T-helper 17 cell (primary cell): ENCODE measurements at regions not wholly inside any gene's neighbourhood (a gene's known extent, or its start where the extent isn't known, plus 50 kb on each side); places are given as distances from the start of the nearest gene placed in this dataset.

Experiments
- ATAC-seq: fragments of 150-1000 bp; cut with Tn5 transposase; 2 replicates; pipeline ENCODE4 v1.10.0; 2021; ENCODE audit warnings: mild to moderate bottlenecking, moderate library complexity
- DNase-seq, 3 donors: peaks; one replicate each; pipeline versions ENCODE4 v3.0.0 to v3.0.0-alpha.2; 2020 to 2021
- H3K9me3 ChIP-seq: one replicate; pipeline ENCODE4 v1.7.0; 2013; ENCODE audit warnings: low read length, mild to moderate bottlenecking; ENCODE audit not compliant: control insufficient read depth, poor library complexity, severe bottlenecking
- H3K27ac Mint-ChIP-seq: one replicate; pipeline ENCODE4 v1.8.0; 2022; ENCODE audit warnings: mild to moderate bottlenecking, moderate library complexity, mixed read lengths
- H3K27me3 Mint-ChIP-seq: one replicate; pipeline ENCODE4 v1.8.0; 2022; ENCODE audit warnings: mixed read lengths
- H3K36me3 Mint-ChIP-seq: one replicate; pipeline ENCODE4 v1.8.0; 2022; ENCODE audit warnings: low read depth, mixed read lengths
- H3K4me1 Mint-ChIP-seq: one replicate; pipeline ENCODE4 v1.8.0; 2022; ENCODE audit warnings: mild to moderate bottlenecking, mixed read lengths
- H3K4me3 Mint-ChIP-seq: one replicate; pipeline ENCODE4 v1.8.0; 2022; ENCODE audit warnings: mild to moderate bottlenecking, moderate library complexity, mixed read lengths

DNA sequence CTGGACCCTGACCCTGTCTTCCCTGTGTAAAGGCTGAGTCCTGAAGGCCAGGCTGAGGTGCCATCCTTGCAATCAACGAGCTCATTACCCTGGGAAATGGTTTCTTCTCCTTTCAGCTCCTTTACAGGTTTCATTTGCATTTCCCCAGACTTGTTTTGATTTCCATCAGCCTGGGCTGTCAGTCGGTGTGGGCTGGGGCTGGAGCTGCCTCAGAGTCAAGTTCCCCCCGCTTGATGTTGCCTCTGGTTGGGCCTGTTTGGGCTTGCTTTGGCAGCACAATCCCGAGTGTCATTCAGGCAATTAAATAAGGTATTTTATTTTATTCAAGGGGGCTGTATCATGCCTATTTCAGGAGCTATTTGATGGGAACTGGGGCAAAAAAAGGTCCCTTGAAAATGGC lies 424.9 kb downstream of the INSC start:
- Mint-ChIP-seq H3K4me3 (no peak overlapping the region), H3K4me1 (no peaks in the 10 kb centered on the region), H3K27ac (no peak overlapping the region), H3K36me3 (no peaks in the 10 kb centered on the region), H3K27me3 (no peaks in the 10 kb centered on the region)
- no peaks in the 10 kb centered on the region for H3K9me3 ChIP-seq
- no peak for DNase-seq
- ATAC-seq, result no peak

DNA sequence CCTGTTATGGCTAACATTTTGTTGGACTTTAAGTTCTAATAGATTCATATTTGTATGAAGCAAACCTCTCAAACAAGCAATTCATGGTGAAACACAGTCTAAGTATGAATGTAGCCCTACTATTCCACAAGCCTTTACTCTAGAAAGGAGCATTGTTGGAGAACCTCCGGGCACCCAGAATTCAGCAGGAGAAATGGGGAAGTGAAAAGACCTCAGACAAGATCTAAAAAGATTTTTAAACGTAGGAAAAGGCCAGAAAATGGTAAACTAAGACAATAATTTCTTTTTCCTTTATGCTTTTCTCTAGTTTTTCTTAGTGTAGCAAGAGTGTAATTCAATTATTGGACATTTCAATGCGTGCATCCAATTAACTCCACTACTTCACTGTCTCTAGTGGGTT lies 426.4 kb downstream of the INSC start:
- DNase-seq (no peak), ATAC-seq (no peak)
- no peaks in the 10 kb centered on the region for H3K4me1 Mint-ChIP-seq
- no peak overlapping the region for H3K4me3 Mint-ChIP-seq
- H3K9me3 ChIP-seq, result no peaks in the 10 kb centered on the region
- no peaks in the 10 kb centered on the region for H3K27me3 Mint-ChIP-seq
- no peak overlapping the region for H3K27ac Mint-ChIP-seq
- H3K36me3 Mint-ChIP-seq, result no peaks in the 10 kb centered on the region

DNA sequence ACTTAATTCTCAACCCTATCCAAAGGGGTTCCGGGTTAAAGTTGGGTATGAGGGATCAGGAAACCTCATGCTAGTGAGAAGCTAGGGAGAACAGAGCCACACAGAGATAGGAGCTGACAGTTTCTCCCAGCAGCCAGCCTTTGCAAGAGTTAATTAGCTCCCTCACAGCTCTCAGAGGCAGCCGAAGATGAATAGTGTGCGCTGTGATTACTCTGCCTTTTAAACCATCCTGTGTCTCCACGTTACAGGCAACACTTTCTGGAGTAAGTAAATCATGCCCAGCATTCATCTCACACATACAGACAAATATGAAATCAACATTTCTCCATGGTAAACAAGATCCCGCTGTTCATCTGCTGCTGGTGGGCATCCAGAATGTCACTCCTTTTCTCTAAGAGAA lies 429.6 kb downstream of the INSC start:
- Mint-ChIP-seq H3K27ac (no peak overlapping the region), H3K4me3 (no peak overlapping the region), H3K27me3 (no peaks in the 10 kb centered on the region), H3K36me3 (no peaks in the 10 kb centered on the region), H3K4me1 (no peaks in the 10 kb centered on the region)
- ATAC-seq (no peak), DNase-seq (no peak)
- no peaks in the 10 kb centered on the region for H3K9me3 ChIP-seq

DNA sequence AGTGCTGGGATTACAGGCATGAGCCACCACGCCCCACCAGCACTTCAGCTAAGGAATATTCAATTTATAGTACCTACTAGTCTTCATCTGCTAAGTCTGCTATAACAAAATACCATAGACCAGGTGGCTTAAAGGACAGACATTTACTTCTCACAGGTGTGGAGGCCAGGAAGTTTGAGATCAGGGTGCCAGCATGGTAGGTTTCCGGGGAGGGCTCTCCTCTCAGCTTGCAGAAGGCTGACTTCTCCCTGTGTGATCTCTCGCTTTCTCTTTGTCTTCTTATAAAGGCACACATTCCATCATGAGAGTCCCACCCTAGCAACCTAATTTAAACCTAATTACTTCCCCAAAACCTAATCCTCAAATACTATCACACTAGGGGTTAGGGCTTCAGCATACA lies 433.0 kb downstream of the INSC start:
- no peak for ATAC-seq
- H3K4me3 Mint-ChIP-seq, result no peak overlapping the region
- H3K4me1 Mint-ChIP-seq, result no peaks in the 10 kb centered on the region
- no peak for DNase-seq
- H3K27me3 Mint-ChIP-seq, result no peaks in the 10 kb centered on the region
- no peak overlapping the region for H3K27ac Mint-ChIP-seq
- H3K9me3 ChIP-seq, result no peaks in the 10 kb centered on the region
- no peaks in the 10 kb centered on the region for H3K36me3 Mint-ChIP-seq

DNA sequence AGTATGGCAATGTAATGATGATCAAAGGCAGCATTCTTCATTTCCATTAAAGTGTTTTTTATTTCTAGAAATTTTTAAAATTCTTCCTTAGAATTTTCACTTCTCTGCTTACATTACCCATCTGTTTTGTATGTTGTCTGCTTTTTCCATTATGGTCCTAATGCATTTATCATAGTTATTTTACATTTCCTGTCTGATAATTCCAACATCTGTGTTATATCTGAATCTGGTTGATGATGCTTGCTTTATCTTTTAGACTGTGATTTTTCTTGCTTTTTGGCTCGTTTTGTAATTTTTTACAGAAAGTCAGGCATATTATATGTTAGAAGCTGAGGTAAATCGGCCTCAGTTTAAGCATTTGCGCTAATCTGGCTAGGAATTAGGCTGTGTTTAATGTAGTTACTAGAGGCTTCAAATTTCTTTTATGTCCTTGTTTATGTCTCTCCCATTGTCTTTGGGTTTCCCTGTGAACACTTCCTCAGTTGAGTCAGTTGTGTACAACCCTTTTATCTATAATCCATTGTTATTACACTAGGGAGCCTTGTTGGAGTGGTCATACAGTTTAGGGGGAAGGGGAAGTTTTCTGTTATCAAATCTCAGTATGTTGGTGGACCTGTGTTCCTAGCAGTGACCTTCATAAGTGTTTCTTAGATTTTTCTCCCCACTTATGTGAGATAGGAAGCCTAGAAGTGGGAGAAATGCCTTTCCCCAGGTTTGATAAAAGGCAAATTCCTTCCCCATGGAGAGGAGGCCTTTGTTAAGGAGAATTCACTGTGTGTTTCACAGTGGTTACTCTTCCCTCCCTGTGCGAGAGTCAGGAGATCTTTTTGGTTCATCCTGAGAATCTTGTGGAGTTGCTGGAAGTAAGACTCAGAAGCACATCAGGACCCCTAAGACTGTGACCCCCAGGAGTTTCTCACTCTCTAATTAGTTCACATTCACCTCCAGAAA lies 437.5 kb downstream of the INSC start:
- DNase-seq (no peak), ATAC-seq (no peak)
- no peaks in the 10 kb centered on the region for H3K36me3 Mint-ChIP-seq
- no peak overlapping the region for H3K27ac Mint-ChIP-seq
- H3K9me3 ChIP-seq, result no peaks in the 10 kb centered on the region
- peaks cover 2% of the 10 kb centered on the region for H3K4me1 Mint-ChIP-seq
- no peaks in the 10 kb centered on the region for H3K27me3 Mint-ChIP-seq
- H3K4me3 Mint-ChIP-seq, result no peak overlapping the region

DNA sequence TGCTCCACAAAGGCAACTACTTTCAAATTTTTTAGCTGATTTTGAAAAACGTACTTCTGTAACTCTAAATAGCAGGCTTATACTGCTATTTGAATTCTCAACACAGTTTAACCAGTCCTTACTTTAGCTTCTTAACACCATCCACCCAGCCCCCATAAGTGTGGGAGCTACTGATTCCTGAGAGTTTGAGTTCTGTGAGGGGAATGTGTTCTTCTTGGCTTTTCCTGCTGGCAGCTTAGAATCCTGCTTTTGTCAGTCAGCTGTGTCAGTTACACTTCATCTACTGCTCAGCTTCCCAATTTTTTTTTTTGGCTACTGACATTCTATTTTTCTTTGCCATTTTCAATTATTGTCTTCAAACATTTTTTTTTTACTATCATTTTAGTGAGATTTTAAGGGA lies 440.4 kb downstream of the INSC start:
- no peaks in the 10 kb centered on the region for H3K27me3 Mint-ChIP-seq
- peaks cover 2% of the 10 kb centered on the region for H3K4me1 Mint-ChIP-seq
- no peaks in the 10 kb centered on the region for H3K9me3 ChIP-seq
- H3K36me3 Mint-ChIP-seq, result no peaks in the 10 kb centered on the region
- H3K27ac Mint-ChIP-seq, result no peak overlapping the region
- no peak for ATAC-seq
- DNase-seq, result no peak
- no peak overlapping the region for H3K4me3 Mint-ChIP-seq

DNA sequence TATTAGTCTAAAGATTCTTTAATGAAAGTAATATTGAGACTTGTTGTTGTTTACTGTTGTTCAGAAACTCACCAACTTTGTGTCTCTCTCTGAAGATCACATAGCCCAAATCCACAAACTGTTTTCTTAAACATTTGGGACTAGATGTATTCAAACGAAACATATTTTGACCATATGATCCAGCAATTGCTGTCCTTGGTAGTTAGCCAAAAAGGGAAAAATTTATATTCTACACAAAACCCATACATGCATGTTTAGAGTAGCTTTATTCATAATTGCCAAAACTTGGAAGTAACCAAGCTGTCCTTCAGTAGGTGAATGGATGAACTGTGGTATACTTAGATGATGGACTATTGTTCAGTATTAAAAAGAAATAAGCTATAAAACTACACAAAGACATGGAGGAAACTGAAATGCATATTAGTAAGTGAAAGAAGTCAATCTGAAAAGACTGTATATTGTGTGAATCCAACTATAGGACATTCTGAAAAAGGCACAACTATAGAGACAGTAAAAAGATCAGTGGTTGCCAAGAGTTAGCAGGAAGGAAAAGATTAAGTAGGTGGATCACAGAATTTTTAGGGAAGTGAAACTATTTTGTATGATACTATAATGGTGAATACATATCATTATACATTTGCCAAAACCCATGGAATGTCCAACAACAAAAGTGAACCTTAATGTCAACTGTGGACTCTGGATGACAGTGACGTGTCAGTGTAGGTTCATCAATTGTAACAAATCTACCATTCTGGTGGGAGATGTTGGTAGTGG lies 442.9 kb downstream of the INSC start:
- ATAC-seq, result no peak
- Mint-ChIP-seq H3K4me3 (no peak overlapping the region), H3K27ac (no peak overlapping the region), H3K36me3 (no peaks in the 10 kb centered on the region), H3K4me1 (peaks cover 2% of the 10 kb centered on the region), H3K27me3 (no peaks in the 10 kb centered on the region)
- DNase-seq, result no peak
- H3K9me3 ChIP-seq, result no peaks in the 10 kb centered on the region

DNA sequence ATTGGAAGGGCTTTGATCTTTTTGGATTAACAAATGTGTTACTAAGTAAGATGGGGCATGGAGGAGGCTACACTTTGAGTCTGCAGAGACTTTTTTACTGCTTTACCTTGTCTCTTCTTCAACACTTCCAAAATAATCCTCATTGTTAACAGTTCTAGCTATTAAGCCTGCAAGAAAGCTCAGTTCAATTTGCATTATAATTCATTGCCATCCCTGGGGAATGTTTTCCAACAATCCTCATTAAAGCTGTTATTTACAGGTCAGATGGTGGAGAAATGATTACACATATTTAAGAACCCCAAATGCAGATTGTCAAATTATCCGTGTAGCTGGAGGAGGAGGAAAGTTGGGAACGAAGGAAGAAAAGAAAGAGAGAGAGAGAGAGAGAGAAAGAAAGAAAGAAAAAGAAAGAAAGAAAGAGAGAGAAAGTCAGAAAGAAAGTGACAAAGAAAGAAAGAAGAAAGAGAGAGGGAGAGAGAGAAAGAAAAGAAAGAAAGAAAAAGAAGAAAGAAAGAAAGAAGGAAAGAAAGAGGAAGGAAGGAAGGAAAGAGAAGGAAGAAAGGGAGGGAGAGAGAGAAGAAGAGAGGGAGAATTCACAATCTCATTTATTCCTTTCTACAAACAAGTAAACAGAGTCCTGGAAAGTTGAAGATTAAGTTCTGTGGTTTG lies 443.9 kb downstream of the INSC start:
- no peak for DNase-seq
- no peaks in the 10 kb centered on the region for H3K27me3 Mint-ChIP-seq
- no peak overlapping the region for H3K27ac Mint-ChIP-seq
- peaks cover 2% of the 10 kb centered on the region for H3K4me1 Mint-ChIP-seq
- ATAC-seq, result no peak
- no peaks in the 10 kb centered on the region for H3K36me3 Mint-ChIP-seq
- no peak overlapping the region for H3K4me3 Mint-ChIP-seq
- H3K9me3 ChIP-seq, result no peaks in the 10 kb centered on the region

DNA sequence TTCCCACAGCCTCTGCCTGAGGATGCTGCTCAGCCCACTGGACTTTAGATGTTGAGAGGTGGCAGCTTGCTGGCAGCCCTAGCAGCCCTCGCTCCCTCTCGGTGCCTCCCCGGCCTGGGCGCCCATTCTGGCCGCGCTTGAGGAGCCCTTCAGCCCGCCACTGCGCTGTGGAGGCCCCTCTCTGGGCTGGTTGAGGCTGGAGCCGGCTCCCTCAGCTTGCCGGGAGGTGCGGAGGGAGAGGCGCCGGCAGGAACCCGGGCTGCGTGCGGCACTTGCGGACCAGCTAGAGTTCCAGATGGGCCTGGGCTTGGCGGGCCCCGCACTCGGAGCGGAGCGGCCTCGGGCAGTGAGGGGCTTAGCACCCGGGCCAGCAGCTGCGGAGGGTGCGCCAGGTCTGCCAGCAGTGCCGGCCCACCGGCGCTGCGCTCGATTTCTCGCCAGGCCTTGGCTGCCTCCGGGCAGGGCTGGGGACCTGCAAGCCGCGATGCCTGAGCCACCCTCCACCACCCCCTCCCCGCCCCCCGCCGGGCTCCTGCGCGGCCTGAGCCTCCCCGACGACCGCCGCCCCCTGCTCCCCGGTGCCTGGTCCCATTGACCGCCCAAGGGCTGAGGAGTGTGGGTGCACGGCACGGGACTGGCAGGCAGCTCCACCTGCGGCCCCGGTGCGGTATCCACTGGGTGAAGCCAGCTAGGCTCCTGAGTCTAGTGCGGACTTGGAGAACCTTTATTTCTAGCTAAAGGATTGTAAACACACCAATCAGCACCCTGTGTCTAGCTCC lies 446.2 kb downstream of the INSC start:
- DNase-seq, result no peak
- ATAC-seq, result no peak
- H3K36me3 Mint-ChIP-seq, result no peaks in the 10 kb centered on the region

DNA sequence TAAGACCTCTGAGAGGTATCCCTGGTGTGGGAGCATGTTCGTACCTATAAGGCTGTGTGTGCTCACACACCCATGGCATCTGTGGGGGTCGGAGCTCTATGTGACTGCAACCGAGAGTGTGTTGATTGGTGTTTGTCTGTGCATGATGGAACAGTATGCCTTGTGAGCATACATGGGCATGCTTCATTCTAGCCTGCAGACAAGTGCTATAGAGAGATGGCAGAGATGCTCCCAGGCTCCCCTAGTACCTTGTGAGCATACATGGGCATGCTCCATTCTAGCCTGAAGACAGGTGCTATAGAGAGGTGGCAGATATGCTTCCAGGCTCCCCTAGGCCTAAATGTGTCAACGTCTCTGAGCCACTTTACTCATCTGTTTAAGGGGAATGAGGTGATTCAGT lies 447.5 kb downstream of the INSC start:
- no peaks in the 10 kb centered on the region for H3K4me1 Mint-ChIP-seq
- H3K27ac Mint-ChIP-seq, result no peak overlapping the region
- H3K4me3 Mint-ChIP-seq, result no peak overlapping the region
- ATAC-seq (no peak), DNase-seq (no peak)
- no peaks in the 10 kb centered on the region for H3K9me3 ChIP-seq
- H3K36me3 Mint-ChIP-seq, result no peaks in the 10 kb centered on the region
- no peaks in the 10 kb centered on the region for H3K27me3 Mint-ChIP-seq

More for the DNA sequence above, 446.2 kb downstream of the INSC start:
- Mint-ChIP-seq H3K4me1 (no peaks in the 10 kb centered on the region), H3K4me3 (no peak overlapping the region), H3K27ac (no peak overlapping the region), H3K27me3 (no peaks in the 10 kb centered on the region)
- no peaks in the 10 kb centered on the region for H3K9me3 ChIP-seq

DNA sequence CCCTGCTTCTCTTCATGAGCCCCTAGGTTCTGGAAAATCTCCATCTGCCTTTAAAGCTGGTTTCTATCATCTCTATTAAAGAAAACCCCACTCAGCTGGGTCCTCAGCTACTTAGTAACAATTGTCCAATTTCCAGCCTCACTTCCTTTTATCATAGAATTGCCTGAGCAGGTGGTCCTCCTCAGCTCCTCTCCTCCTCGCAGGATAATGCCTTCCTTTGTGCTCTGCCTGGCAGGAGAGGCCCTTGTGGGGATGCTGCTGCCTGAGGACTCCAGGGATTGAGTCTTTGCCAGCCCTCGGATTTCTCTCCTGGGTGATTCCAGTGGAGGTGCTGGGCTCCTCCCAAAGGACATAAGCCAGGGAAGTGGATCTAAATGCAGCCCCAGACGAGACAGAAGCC lies 448.3 kb downstream of the INSC start:
- H3K9me3 ChIP-seq, result no peaks in the 10 kb centered on the region
- Mint-ChIP-seq H3K4me1 (no peaks in the 10 kb centered on the region), H3K4me3 (no peak overlapping the region), H3K36me3 (no peaks in the 10 kb centered on the region), H3K27ac (no peak overlapping the region), H3K27me3 (no peaks in the 10 kb centered on the region)
- no peak for ATAC-seq
- DNase-seq, result no peak

DNA sequence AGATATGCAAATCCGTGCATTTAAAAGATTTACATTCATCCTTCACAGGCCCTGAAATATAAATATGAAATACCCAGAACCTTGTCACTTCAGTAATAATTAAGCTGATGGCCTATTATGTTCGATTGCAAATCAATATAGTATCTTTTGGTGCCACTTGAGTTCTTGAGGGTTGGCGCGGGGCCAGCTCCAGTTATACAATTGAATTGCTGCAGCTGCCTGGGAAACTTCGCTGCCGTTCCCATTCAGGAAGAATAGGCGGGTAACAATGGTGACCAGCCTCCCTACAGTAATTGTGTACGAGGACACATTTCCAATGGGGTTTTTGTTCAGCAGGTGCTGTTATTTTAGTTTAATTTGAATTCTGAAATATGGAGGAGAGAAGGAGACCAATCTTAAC lies 451.2 kb downstream of the INSC start:
- DNase-seq (no peak), ATAC-seq (no peak)
- no peaks in the 10 kb centered on the region for H3K9me3 ChIP-seq
- H3K4me1 Mint-ChIP-seq, result no peaks in the 10 kb centered on the region
- no peaks in the 10 kb centered on the region for H3K27me3 Mint-ChIP-seq
- H3K4me3 Mint-ChIP-seq, result no peak overlapping the region
- no peaks in the 10 kb centered on the region for H3K36me3 Mint-ChIP-seq
- H3K27ac Mint-ChIP-seq, result no peak overlapping the region

DNA sequence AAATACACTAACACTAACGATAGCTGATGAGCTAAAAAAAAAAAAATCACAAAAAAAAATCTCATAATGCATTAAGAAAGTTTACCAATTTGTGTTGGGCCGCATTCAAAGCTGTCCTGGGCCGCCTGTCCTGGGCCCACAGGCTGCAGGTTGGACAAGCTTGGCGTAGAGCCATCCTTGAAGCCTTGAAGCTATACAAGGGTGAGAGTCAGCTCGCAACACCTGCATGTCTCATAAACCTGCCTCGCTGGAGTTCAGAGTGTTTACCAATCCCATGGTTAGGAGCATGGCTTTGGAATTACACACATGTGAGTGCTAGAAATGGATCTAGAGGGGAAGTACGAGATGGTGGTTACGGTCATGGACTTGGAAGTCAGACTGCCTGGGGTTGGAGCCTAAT lies 453.7 kb downstream of the INSC start:
- H3K9me3 ChIP-seq, result no peaks in the 10 kb centered on the region
- Mint-ChIP-seq H3K36me3 (no peaks in the 10 kb centered on the region), H3K27me3 (no peaks in the 10 kb centered on the region), H3K4me3 (no peak overlapping the region), H3K4me1 (no peaks in the 10 kb centered on the region), H3K27ac (no peak overlapping the region)
- DNase-seq, result no peak
- ATAC-seq, result no peak
